Fibroblast of villous mesenchyme (primary cell): ENCODE measurements at regions not wholly inside any gene's neighbourhood (a gene's known extent, or its start where the extent isn't known, plus 50 kb on each side); places are given as distances from the start of the nearest gene placed in this dataset.

Experiments
- DNase-seq: peaks from one replicate; pipeline ENCODE4 v3.0.0-alpha.2; 2010; ENCODE audit warnings: low read depth
- H3K4me3 ChIP-seq: 2 replicates; pipeline ENCODE4 v1.5.1; 2011; ENCODE audit warnings: low read depth, mild to moderate bottlenecking, low read length
- TF ChIP-seq, protein P1 (sequence below): IDR thresholded peaks from 2 replicates; pipeline ENCODE4 v1.5.1; 2012; ENCODE audit warnings: low read depth, mild to moderate bottlenecking, low read length; ENCODE audit not compliant: insufficient read depth

- no peak overlapping the region for H3K4me3 ChIP-seq
- TF ChIP-seq, protein P1, sequence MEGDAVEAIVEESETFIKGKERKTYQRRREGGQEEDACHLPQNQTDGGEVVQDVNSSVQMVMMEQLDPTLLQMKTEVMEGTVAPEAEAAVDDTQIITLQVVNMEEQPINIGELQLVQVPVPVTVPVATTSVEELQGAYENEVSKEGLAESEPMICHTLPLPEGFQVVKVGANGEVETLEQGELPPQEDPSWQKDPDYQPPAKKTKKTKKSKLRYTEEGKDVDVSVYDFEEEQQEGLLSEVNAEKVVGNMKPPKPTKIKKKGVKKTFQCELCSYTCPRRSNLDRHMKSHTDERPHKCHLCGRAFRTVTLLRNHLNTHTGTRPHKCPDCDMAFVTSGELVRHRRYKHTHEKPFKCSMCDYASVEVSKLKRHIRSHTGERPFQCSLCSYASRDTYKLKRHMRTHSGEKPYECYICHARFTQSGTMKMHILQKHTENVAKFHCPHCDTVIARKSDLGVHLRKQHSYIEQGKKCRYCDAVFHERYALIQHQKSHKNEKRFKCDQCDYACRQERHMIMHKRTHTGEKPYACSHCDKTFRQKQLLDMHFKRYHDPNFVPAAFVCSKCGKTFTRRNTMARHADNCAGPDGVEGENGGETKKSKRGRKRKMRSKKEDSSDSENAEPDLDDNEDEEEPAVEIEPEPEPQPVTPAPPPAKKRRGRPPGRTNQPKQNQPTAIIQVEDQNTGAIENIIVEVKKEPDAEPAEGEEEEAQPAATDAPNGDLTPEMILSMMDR: no peak
- DNase-seq: no peak
Observed at GRCh38 chr2:71928734-71929481, 218.8 kb downstream of the CYP26B1 start.

GRCh38 chr2:71927757-71928715 lies 219.6 kb downstream of the CYP26B1 start:
- DNase-seq: no peak
- TF ChIP-seq, protein P1: no peak
- no peak overlapping the region for H3K4me3 ChIP-seq

GRCh38 chr2:71926876-71927756 lies 220.5 kb downstream of the CYP26B1 start:
- no peak overlapping the region for H3K4me3 ChIP-seq
- no peak for DNase-seq
- TF ChIP-seq, protein P1: no peak

GRCh38 chr2:71926089-71926447 lies 221.6 kb downstream of the CYP26B1 start:
- TF ChIP-seq, protein P1: no peak
- peak; percentile 83 for DNase-seq
- no peak overlapping the region for H3K4me3 ChIP-seq

DNA sequence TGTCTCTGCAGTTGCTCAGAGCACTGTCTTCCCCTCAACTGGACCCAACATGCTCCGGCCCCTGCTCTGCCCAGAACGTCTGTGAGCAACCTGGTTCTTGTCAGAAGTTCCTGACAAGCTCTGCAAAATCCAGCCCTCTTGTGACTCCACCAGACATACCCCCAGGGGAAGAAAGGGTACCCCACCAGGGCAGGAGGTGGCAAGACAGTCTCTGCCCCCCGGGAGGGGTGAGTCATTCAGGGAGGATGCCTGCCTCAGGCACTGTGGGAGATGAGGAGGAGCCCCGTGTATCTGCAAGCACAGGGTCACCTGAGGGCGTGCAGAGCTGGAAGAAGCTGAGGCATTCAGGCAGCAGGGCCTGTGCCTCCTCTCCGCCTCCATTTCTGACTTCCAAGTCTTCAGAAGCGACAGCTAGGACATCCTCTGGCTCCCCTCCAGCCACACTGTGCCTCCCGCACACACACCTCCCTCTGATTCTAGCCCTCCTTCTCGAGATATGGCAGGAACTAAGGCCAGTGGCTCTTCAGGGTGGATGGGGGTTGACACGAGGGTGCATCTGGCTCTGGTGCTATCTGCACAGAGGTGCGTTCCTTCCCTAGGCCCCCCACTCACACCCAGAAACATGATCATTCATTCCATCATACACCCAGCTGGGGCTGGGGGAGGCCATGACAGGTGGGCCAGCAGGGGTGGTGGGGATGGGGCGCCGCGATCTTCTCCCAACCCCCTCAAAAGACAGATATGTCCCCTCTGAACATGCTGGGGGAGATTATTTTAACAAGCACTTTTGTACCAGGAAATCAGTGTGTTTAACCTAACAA lies 222.2 kb downstream of the CYP26B1 start:
- TF ChIP-seq, protein P1: no peak
- DNase-seq: peak; percentile 75
- H3K4me3 ChIP-seq: no peak overlapping the region
